ENCODE measurements at regions not wholly inside any gene's neighbourhood (a gene's known extent, or its start where the extent isn't known, plus 50 kb on each side); places are given as distances from the start of the nearest gene placed in this dataset.

DNA sequence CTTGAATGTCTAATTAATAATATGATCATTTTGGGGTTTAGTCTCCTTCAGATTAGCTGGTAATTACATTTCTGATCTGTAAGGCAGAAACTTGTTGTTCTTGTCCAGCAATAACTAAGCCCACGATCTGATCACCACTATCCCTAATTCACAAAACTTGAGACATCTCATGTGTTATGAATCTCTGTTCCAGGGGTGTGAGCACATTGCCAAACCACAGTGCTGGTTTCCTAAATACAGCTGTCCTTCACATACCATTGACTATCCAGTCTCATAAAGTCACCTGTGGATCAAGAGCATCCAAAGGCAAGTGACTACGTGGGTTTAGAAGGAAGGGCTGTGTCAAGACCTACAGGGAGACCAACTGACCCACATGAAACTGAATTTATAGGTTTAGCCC, 134.1 kb upstream of the PRLR start:
- H3K4me3 Mint-ChIP-seq (ENCODE audit: low read depth): no peak overlapping the region
- no peak overlapping the region for H3K27ac Mint-ChIP-seq
- no peak for TF ChIP-seq CTCF (IDR thresholded peaks at IDR 0.05; ENCODE audit: unreplicated experiment)
- H3K9me3 Mint-ChIP-seq (ENCODE audit: low read depth): no peaks in the 10 kb centered on the region
- H3K4me1 Mint-ChIP-seq (ENCODE audit: low read depth): no peaks in the 10 kb centered on the region
- no peaks in the 10 kb centered on the region for H3K36me3 Mint-ChIP-seq (ENCODE audit: insufficient read depth)
- no peaks in the 10 kb centered on the region for H3K27me3 Mint-ChIP-seq
- no peak for DNase-seq (ENCODE audit: low spot score, unreplicated experiment)

DNA sequence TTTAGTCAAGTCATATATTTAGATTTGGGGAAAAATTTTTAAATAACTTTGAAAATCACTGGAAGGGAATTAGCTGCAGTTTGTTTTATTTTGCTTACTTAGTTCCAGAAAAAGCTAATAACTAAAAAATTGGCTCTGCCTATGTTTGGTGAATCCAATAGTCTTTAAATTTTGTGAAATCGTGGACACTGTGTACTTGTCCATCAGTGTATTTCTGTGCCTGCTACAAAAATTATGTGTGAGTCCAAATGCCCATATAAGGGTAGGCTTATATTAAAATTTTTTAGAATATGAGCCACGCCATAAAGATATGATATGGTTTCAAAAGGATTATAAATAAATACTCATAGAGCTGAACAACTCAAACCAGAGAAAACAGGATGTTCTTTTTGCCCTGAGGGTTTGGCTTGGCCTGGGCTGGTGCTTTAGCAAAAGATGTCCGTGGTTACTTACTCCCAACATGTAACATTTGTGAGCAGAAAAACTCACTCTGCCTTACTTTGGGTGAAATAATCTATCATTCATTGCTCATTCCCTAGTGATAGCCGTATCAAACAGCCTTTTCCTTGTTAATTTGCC, 133.2 kb upstream of the PRLR start:
- no peaks in the 10 kb centered on the region for H3K9me3 Mint-ChIP-seq (ENCODE audit: low read depth)
- H3K4me1 Mint-ChIP-seq (ENCODE audit: low read depth): no peaks in the 10 kb centered on the region
- no peak for DNase-seq (ENCODE audit: low spot score, unreplicated experiment)
- no peaks in the 10 kb centered on the region for H3K36me3 Mint-ChIP-seq (ENCODE audit: insufficient read depth)
- H3K27me3 Mint-ChIP-seq: no peaks in the 10 kb centered on the region
- H3K27ac Mint-ChIP-seq: no peak overlapping the region
- H3K4me3 Mint-ChIP-seq (ENCODE audit: low read depth): no peak overlapping the region
- TF ChIP-seq CTCF (IDR thresholded peaks at IDR 0.05; ENCODE audit: unreplicated experiment): no peak

DNA sequence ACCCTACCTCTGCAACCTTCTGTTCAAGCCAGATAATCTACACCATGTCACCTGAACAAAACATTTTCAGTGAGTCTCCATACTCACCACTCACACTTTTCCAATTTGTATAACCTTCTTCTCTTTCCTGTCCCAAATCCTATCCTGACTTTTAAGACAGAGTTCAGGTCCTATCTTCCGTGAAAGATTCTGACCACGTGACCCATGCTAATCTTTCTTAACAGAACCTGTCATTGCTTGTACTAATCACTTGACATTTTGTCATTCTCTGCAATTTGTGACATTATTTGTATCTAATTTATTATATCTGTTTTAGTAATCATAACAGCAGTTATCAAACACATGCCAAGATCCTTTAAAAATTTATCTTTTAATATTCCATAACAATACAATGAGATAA, 132.5 kb upstream of the PRLR start:
- TF ChIP-seq CTCF (IDR thresholded peaks at IDR 0.05; ENCODE audit: unreplicated experiment): no peak
- Mint-ChIP-seq H3K27ac (no peak overlapping the region), H3K9me3 (ENCODE audit: low read depth) (no peaks in the 10 kb centered on the region), H3K27me3 (no peaks in the 10 kb centered on the region), H3K4me3 (ENCODE audit: low read depth) (no peak overlapping the region), H3K4me1 (ENCODE audit: low read depth) (no peaks in the 10 kb centered on the region), H3K36me3 (ENCODE audit: insufficient read depth) (no peaks in the 10 kb centered on the region)
- no peak for DNase-seq (ENCODE audit: low spot score, unreplicated experiment)

- no peaks in the 10 kb centered on the region for H3K27me3 Mint-ChIP-seq
- H3K27ac Mint-ChIP-seq: no peak overlapping the region
- peaks cover 3% of the 10 kb centered on the region for H3K9me3 Mint-ChIP-seq (ENCODE audit: low read depth)
- H3K4me3 Mint-ChIP-seq (ENCODE audit: low read depth): no peak overlapping the region
- no peaks in the 10 kb centered on the region for H3K4me1 Mint-ChIP-seq (ENCODE audit: low read depth)
- no peak for TF ChIP-seq CTCF (IDR thresholded peaks at IDR 0.05; ENCODE audit: unreplicated experiment)
- no peaks in the 10 kb centered on the region for H3K36me3 Mint-ChIP-seq (ENCODE audit: insufficient read depth)
- DNase-seq (ENCODE audit: low spot score, unreplicated experiment): no peak
These were observed 130.4 kb upstream of the PRLR start for GRCh38 chr5:35360671-35361070.

GRCh38 chr5:35359859-35360258, 129.6 kb upstream of the PRLR start:
- no peak for TF ChIP-seq CTCF (IDR thresholded peaks at IDR 0.05; ENCODE audit: unreplicated experiment)
- H3K9me3 Mint-ChIP-seq (ENCODE audit: low read depth): peaks cover 3% of the 10 kb centered on the region
- H3K27me3 Mint-ChIP-seq: no peaks in the 10 kb centered on the region
- no peaks in the 10 kb centered on the region for H3K4me1 Mint-ChIP-seq (ENCODE audit: low read depth)
- DNase-seq (ENCODE audit: low spot score, unreplicated experiment): no peak
- no peak overlapping the region for H3K27ac Mint-ChIP-seq
- no peaks in the 10 kb centered on the region for H3K36me3 Mint-ChIP-seq (ENCODE audit: insufficient read depth)
- no peak overlapping the region for H3K4me3 Mint-ChIP-seq (ENCODE audit: low read depth)
